A549 (cell line): ENCODE measurements at regions not wholly inside any gene's neighbourhood (a gene's known extent, or its start where the extent isn't known, plus 50 kb on each side); places are given as distances from the start of the nearest gene placed in this dataset.

Experiments
- JUN ChIP-seq, 2 experiments: fragments of >200 bp; sonication (Bioruptor Twin); formaldehyde crosslinking; IDR thresholded peaks; 2 replicates in 1 of 2; 3 replicates in 1 of 2; pipeline ENCODE4 v1.6.1; 2016 to 2017
- JUNB ChIP-seq: fragments of >200 bp; sonication (Bioruptor Twin); formaldehyde crosslinking; IDR thresholded peaks from 2 replicates; pipeline ENCODE4 v1.6.1; 2016
- KDM5A ChIP-seq: fragments of 200-600 bp; sonication (generic); IDR thresholded peaks from 2 replicates; pipeline ENCODE4 v1.6.1; 2016; ENCODE audit warnings: antibody characterized with exemption, mild to moderate bottlenecking
- RCOR1 ChIP-seq: fragments of 150-350 bp; IDR thresholded peaks from 2 replicates; pipeline ENCODE4 v1.6.1; 2014; ENCODE audit warnings: antibody characterized with exemption, low read length, low read depth
- SMC3 ChIP-seq: fragments of >200 bp; sonication (Bioruptor Twin); formaldehyde crosslinking; IDR thresholded peaks from 3 replicates; pipeline ENCODE4 v1.6.1; 2018; ENCODE audit warnings: inconsistent platforms
- ZSCAN20 ChIP-seq: fragments of 250-450 bp; sonication (Bioruptor Pico); IDR thresholded peaks from 2 replicates; pipeline ENCODE4 v1.8.0; 2022; ENCODE audit warnings: mild to moderate bottlenecking, moderate library complexity
- TF ChIP-seq, protein P1 (sequence below): fragments of >200 bp; sonication (Bioruptor Twin); formaldehyde crosslinking; IDR thresholded peaks from 3 replicates; pipeline ENCODE4 v1.5.1; 2016
- TF ChIP-seq, protein P2 (sequence below): fragments of 450-650 bp; IDR thresholded peaks from 2 replicates; pipeline ENCODE4 v1.6.1; 2014; ENCODE audit warnings: antibody characterized with exemption
- TF ChIP-seq, protein P3 (sequence below): IDR thresholded peaks from 2 replicates; pipeline ENCODE4 v1.6.1; 2012

DNA sequence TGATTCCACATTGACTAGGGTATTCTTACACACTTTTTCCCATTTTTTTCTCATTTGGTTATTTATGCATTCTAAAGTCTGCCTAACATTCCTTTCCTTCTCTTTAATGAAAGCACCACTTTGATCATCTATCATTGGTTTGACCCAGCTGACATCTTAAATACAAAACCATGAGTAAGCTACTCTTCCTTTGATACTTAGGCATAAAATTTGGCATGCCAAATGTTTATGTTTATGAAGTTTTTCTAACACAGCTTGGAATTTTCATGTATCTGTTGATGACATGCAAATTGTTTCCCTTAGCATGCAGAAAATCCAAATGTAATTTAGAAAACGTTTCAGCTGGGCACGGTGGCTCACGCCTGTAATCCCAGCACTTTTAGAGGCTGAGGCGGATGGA, 534.9 kb downstream of the QKI start:
- TF ChIP-seq JUN (IDR thresholded peaks at IDR 0.05): no peak
- TF ChIP-seq, protein P1, sequence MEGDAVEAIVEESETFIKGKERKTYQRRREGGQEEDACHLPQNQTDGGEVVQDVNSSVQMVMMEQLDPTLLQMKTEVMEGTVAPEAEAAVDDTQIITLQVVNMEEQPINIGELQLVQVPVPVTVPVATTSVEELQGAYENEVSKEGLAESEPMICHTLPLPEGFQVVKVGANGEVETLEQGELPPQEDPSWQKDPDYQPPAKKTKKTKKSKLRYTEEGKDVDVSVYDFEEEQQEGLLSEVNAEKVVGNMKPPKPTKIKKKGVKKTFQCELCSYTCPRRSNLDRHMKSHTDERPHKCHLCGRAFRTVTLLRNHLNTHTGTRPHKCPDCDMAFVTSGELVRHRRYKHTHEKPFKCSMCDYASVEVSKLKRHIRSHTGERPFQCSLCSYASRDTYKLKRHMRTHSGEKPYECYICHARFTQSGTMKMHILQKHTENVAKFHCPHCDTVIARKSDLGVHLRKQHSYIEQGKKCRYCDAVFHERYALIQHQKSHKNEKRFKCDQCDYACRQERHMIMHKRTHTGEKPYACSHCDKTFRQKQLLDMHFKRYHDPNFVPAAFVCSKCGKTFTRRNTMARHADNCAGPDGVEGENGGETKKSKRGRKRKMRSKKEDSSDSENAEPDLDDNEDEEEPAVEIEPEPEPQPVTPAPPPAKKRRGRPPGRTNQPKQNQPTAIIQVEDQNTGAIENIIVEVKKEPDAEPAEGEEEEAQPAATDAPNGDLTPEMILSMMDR: no peak
- no peak for TF ChIP-seq SMC3
- TF ChIP-seq, protein P2, sequence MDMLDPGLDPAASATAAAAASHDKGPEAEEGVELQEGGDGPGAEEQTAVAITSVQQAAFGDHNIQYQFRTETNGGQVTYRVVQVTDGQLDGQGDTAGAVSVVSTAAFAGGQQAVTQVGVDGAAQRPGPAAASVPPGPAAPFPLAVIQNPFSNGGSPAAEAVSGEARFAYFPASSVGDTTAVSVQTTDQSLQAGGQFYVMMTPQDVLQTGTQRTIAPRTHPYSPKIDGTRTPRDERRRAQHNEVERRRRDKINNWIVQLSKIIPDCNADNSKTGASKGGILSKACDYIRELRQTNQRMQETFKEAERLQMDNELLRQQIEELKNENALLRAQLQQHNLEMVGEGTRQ: no peak
- TF ChIP-seq KDM5A: no peak
- TF ChIP-seq, protein P3, sequence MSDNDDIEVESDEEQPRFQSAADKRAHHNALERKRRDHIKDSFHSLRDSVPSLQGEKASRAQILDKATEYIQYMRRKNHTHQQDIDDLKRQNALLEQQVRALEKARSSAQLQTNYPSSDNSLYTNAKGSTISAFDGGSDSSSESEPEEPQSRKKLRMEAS: no peak
- no peak for TF ChIP-seq ZSCAN20 (CRISPR knock-in tag)
- TF ChIP-seq RCOR1: no peak
- no peak for TF ChIP-seq JUNB
